Vagina (tissue), 2 donors: ENCODE measurements at regions not wholly inside any gene's neighbourhood (a gene's known extent, or its start where the extent isn't known, plus 50 kb on each side); places are given as distances from the start of the nearest gene placed in this dataset.

ENCODE experiments used
- POLR2A ChIP-seq, 2 donors: fragments of 450-650 bp; IDR thresholded peaks; one replicate each; pipeline ENCODE4 v1.6.1; 2017; ENCODE audit warnings: antibody characterized with exemption in 2 of 2, mild to moderate bottlenecking in 2 of 2, moderate library complexity in 2 of 2
- POLR2AphosphoS5 ChIP-seq, 2 donors: sonication (generic); formaldehyde crosslinking; IDR thresholded peaks; one replicate each; pipeline ENCODE4 v1.9.0; 2017; ENCODE audit warnings: antibody characterized with exemption in 2 of 2, mild to moderate bottlenecking in 2 of 2, low read depth in 1 of 2; ENCODE audit not compliant: insufficient read depth in 1 of 2
- TF ChIP-seq, protein P1 (sequence below), 3 experiments: fragments of 450-650 bp in 2 of 3; fragments of 200-600 bp in 1 of 3; sonication (generic) in 1 of 3; IDR thresholded peaks; one replicate each; pipeline ENCODE4 v1.5.1; 2017 to 2019; ENCODE audit warnings: antibody characterized with exemption in 3 of 3, mild to moderate bottlenecking in 2 of 3, moderate library complexity in 2 of 3

DNA sequence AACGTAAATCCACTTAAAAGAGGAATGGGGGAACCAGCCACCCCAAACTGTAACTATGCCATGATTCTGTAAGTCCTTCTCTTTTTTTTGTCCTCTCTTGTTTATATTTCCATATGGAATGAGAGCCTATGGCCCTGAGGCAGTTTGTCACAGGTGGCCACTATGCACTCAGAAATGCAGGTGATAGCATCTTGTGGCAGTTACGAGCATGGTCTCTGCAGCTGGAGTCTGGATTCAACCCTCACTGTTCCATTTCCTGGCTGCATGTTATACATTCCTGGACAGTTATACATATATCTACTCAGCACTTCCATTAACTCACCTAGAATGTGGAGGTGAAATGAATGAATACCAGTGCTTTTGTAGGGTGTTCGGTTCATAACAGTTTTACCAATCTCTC, 291.5 kb upstream of the FANCL start:
- TF ChIP-seq, protein P1, sequence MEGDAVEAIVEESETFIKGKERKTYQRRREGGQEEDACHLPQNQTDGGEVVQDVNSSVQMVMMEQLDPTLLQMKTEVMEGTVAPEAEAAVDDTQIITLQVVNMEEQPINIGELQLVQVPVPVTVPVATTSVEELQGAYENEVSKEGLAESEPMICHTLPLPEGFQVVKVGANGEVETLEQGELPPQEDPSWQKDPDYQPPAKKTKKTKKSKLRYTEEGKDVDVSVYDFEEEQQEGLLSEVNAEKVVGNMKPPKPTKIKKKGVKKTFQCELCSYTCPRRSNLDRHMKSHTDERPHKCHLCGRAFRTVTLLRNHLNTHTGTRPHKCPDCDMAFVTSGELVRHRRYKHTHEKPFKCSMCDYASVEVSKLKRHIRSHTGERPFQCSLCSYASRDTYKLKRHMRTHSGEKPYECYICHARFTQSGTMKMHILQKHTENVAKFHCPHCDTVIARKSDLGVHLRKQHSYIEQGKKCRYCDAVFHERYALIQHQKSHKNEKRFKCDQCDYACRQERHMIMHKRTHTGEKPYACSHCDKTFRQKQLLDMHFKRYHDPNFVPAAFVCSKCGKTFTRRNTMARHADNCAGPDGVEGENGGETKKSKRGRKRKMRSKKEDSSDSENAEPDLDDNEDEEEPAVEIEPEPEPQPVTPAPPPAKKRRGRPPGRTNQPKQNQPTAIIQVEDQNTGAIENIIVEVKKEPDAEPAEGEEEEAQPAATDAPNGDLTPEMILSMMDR (IDR thresholded peaks at IDR 0.05), result no peak
- TF ChIP-seq POLR2A (IDR thresholded peaks at IDR 0.05), result no peak
- TF ChIP-seq POLR2AphosphoS5 (IDR thresholded peaks at IDR 0.05; ENCODE audit: insufficient read depth in 1 of 2, low read depth in 1 of 2), result no peak
